Activated CD8-positive, alpha-beta memory T cell treated with anti-CD3 and anti-CD28 coated beads for 48 hours (primary cell): ENCODE measurements at regions not wholly inside any gene's neighbourhood (a gene's known extent, or its start where the extent isn't known, plus 50 kb on each side); places are given as distances from the start of the nearest gene placed in this dataset.
"Not testable (repeated sequence)": the region's sequence is repeated elsewhere in the genome, so short reads cannot be mapped to it uniquely, and the experiment has no call there.

Experiments
- DNase-seq, 3 experiments: peaks; one replicate each; pipeline ENCODE4 v3.0.0-alpha.2; 2020; ENCODE audit warnings: low read depth in 2 of 3, low spot score in 2 of 3

- DNase-seq = no peak
These were observed 106.5 kb downstream of the KLF13 start for GRCh38 chr15:31433091-31433490.

GRCh38 chr15:31433574-31433973, 106.9 kb downstream of the KLF13 start:
- DNase-seq = no peak

- DNase-seq = no peak
These were observed 107.6 kb downstream of the KLF13 start for GRCh38 chr15:31434275-31434587.

- peak; percentile 66 to 76 (median 73) for DNase-seq
These were observed 108.1 kb downstream of the KLF13 start for GRCh38 chr15:31434588-31435260.

- DNase-seq = peak in 1 of 3 experiments; percentile 70
These were observed 108.8 kb downstream of the KLF13 start for GRCh38 chr15:31435261-31435911.

GRCh38 chr15:31435912-31436628, 109.4 kb downstream of the KLF13 start:
- DNase-seq = no peak

GRCh38 chr15:31437686-31438085, 111.1 kb downstream of the KLF13 start:
- DNase-seq = peak in 1 of 3 experiments; percentile 67

- no peak for DNase-seq
These were observed 112.1 kb downstream of the KLF13 start for GRCh38 chr15:31438601-31439265.

GRCh38 chr15:31439328-31439727, 112.7 kb downstream of the KLF13 start:
- no peak for DNase-seq

- DNase-seq = not testable (repeated sequence)
These were observed 113.6 kb downstream of the KLF13 start for GRCh38 chr15:31440216-31440615.

GRCh38 chr15:31440754-31441311, 114.2 kb downstream of the KLF13 start:
- no peak for DNase-seq

- DNase-seq = no peak
These were observed 115.6 kb downstream of the KLF13 start for GRCh38 chr15:31442226-31442625.

- DNase-seq = no peak
These were observed 116.1 kb downstream of the KLF13 start for GRCh38 chr15:31442699-31443111.

- no peak for DNase-seq
These were observed 118.2 kb downstream of the KLF13 start for GRCh38 chr15:31444844-31445243.

GRCh38 chr15:31446546-31446945, 119.9 kb downstream of the KLF13 start:
- no peak for DNase-seq

- DNase-seq = no peak
These were observed 121.4 kb downstream of the KLF13 start for GRCh38 chr15:31447931-31448634.

GRCh38 chr15:31448635-31448979, 122.0 kb downstream of the KLF13 start:
- no peak for DNase-seq

GRCh38 chr15:31452595-31453557, 126.2 kb downstream of the KLF13 start:
- DNase-seq = no peak

GRCh38 chr15:31453558-31454318, 127.1 kb downstream of the KLF13 start:
- no peak for DNase-seq
